Neural cell (in vitro differentiated cells): ENCODE measurements at regions not wholly inside any gene's neighbourhood (a gene's known extent, or its start where the extent isn't known, plus 50 kb on each side); places are given as distances from the start of the nearest gene placed in this dataset.

Experiments used
- H2AFZ ChIP-seq: fragments of 200-600, 300-800 bp; sonication (generic), shearing (Covaris generic); 2 replicates; pipeline ENCODE4 v1.6.0; 2014; ENCODE audit warnings: low read depth, mild to moderate bottlenecking, antibody characterized with exemption, low read length, moderate library complexity
- H3F3A ChIP-seq: fragments of 200-600 bp; shearing (Covaris generic); 2 replicates; pipeline ENCODE4 v1.6.1; 2016; ENCODE audit warnings: mild to moderate bottlenecking, moderate library complexity, mixed read lengths, antibody characterized with exemption, low read length; ENCODE audit not compliant: insufficient read depth, poor library complexity, severe bottlenecking
- H3K27ac ChIP-seq: fragments of 200-600, 300-800 bp; sonication (generic), shearing (Covaris generic); 2 replicates; pipeline ENCODE4 v1.5.1; 2014; ENCODE audit warnings: mild to moderate bottlenecking, low read length, moderate library complexity
- H3K27me3 ChIP-seq: fragments of 300-800, 200-600 bp; sonication (generic), shearing (Covaris generic); 2 replicates; pipeline ENCODE4 v1.6.0; 2014; ENCODE audit warnings: mild to moderate bottlenecking, low read depth, low read length, moderate library complexity; ENCODE audit not compliant: insufficient read depth
- H3K36me3 ChIP-seq: fragments of 300-800, 200-600 bp; sonication (generic), shearing (Covaris generic); 2 replicates; pipeline ENCODE4 v1.5.1; 2014; ENCODE audit warnings: mild to moderate bottlenecking, antibody characterized with exemption, low read length, moderate library complexity; ENCODE audit not compliant: insufficient read depth
- H3K4me2 ChIP-seq: fragments of 300-800, 200-600 bp; sonication (generic), shearing (Covaris generic); 2 replicates; pipeline ENCODE4 v1.6.0; 2014; ENCODE audit warnings: mild to moderate bottlenecking, low read length
- H3K4me3 ChIP-seq: fragments of 300-800, 200-600 bp; sonication (generic), shearing (Covaris generic); 2 replicates; pipeline ENCODE4 v1.5.1; 2014; ENCODE audit warnings: mild to moderate bottlenecking, low read length, moderate library complexity
- H3K79me2 ChIP-seq: fragments of 200-600 bp; shearing (Covaris generic); replicated peaks from 2 replicates; pipeline ENCODE4 v1.6.0; 2014; ENCODE audit warnings: mild to moderate bottlenecking, low read length, moderate library complexity; ENCODE audit not compliant: insufficient read depth
- H3K9ac ChIP-seq: fragments of 300-800, 200-600 bp; sonication (generic), shearing (Covaris generic); 2 replicates; pipeline ENCODE4 v1.6.1; 2016; ENCODE audit warnings: mild to moderate bottlenecking, low read length, mixed read lengths
- H3K9me2 ChIP-seq: fragments of 200-600 bp; shearing (Covaris generic); 2 replicates; pipeline ENCODE4 v1.6.1; 2016; ENCODE audit warnings: mild to moderate bottlenecking, low read length, mixed read lengths; ENCODE audit not compliant: insufficient read depth
- H3K9me3 ChIP-seq: fragments of 200-600, 300-800 bp; sonication (generic), shearing (Covaris generic); 2 replicates; pipeline ENCODE4 v1.6.1; 2016; ENCODE audit warnings: mild to moderate bottlenecking, mixed run types, low read length, moderate library complexity, mixed read lengths
- H4K20me1 ChIP-seq: fragments of 200-600 bp; shearing (Covaris generic); 2 replicates; pipeline ENCODE4 v1.6.1; 2016; ENCODE audit warnings: mild to moderate bottlenecking, mixed run types; ENCODE audit not compliant: insufficient read depth
- CTCF ChIP-seq: fragments of 450-650 bp; IDR thresholded peaks from 2 replicates; pipeline ENCODE4 v1.5.1; 2014; ENCODE audit warnings: antibody characterized with exemption, mild to moderate bottlenecking, moderate library complexity; ENCODE audit not compliant: poor library complexity, severe bottlenecking
- EP300 ChIP-seq: fragments of 450-650 bp; conservative IDR thresholded peaks from 2 replicates; pipeline ENCODE4 v1.6.1; 2014; ENCODE audit warnings: antibody characterized with exemption, mild to moderate bottlenecking, moderate library complexity; ENCODE audit not compliant: poor library complexity, severe bottlenecking
- EZH2 ChIP-seq: fragments of 200-600, 300-800 bp; shearing (Covaris generic), sonication (generic); IDR thresholded peaks from 2 replicates; pipeline ENCODE4 v1.6.1; 2014; ENCODE audit warnings: antibody characterized with exemption, low read length, borderline replicate concordance, mild to moderate bottlenecking; ENCODE audit not compliant: insufficient read depth, poor library complexity, severe bottlenecking
- MXI1 ChIP-seq: fragments of 450-650 bp; conservative IDR thresholded peaks from 2 replicates; pipeline ENCODE4 v1.6.1; 2014; ENCODE audit warnings: antibody characterized with exemption, mild to moderate bottlenecking; ENCODE audit not compliant: poor library complexity, severe bottlenecking
- POLR2AphosphoS5 ChIP-seq: IDR thresholded peaks from 2 replicates; pipeline ENCODE4 v1.6.1; 2012
- RAD21 ChIP-seq: fragments of 450-650 bp; conservative IDR thresholded peaks from 2 replicates; pipeline ENCODE4 v1.6.1; 2014; ENCODE audit warnings: antibody characterized with exemption, mild to moderate bottlenecking, moderate library complexity
- REST ChIP-seq: IDR thresholded peaks from 2 replicates; pipeline ENCODE4 v1.6.1; 2012; ENCODE audit warnings: borderline replicate concordance
- SMC3 ChIP-seq: fragments of 450-650 bp; conservative IDR thresholded peaks from 2 replicates; pipeline ENCODE4 v1.6.1; 2014; ENCODE audit warnings: antibody characterized with exemption, mild to moderate bottlenecking, moderate library complexity; ENCODE audit not compliant: poor library complexity
- TAF1 ChIP-seq: IDR thresholded peaks from 2 replicates; pipeline ENCODE4 v1.6.1; 2012; ENCODE audit warnings: low read depth

GRCh38 chr9:88663771-88664419 is 128.9 kb downstream of the NXNL2 start:
- H3F3A ChIP-seq, result no peaks in the 10 kb centered on the region

GRCh38 chr9:88664773-88665172 is 129.8 kb downstream of the NXNL2 start:
- H2AFZ ChIP-seq, result no peak overlapping the region
- H3F3A ChIP-seq, result no peaks in the 10 kb centered on the region
- H3K79me2 ChIP-seq, result no peaks in the 10 kb centered on the region
- no peak overlapping the region for H3K9ac ChIP-seq
- no peak overlapping the region for H3K27ac ChIP-seq
- no peaks in the 10 kb centered on the region for H3K9me3 ChIP-seq
- H4K20me1 ChIP-seq, result no peaks in the 10 kb centered on the region
- H3K36me3 ChIP-seq, result no peaks in the 10 kb centered on the region
- H3K27me3 ChIP-seq, result no peaks in the 10 kb centered on the region
- H3K4me2 ChIP-seq, result no peak overlapping the region
- no peaks in the 10 kb centered on the region for H3K9me2 ChIP-seq
- H3K4me3 ChIP-seq, result no peak overlapping the region
- TF ChIP-seq RAD21 (no peak), EZH2 (no peak), EP300 (no peak), TAF1 (no peak), REST (no peak)

More at GRCh38 chr9:88663771-88664419, 128.9 kb downstream of the NXNL2 start:
- no peak for TF ChIP-seq REST
- no peak for TF ChIP-seq TAF1
- no peak for TF ChIP-seq EP300
- no peak for TF ChIP-seq CTCF
- TF ChIP-seq EZH2, result no peak
- TF ChIP-seq SMC3, result no peak
- no peak for TF ChIP-seq RAD21
- TF ChIP-seq MXI1, result no peak
- TF ChIP-seq POLR2AphosphoS5, result no peak
- no peaks in the 10 kb centered on the region for H3K9me2 ChIP-seq
- H3K27ac ChIP-seq, result no peak overlapping the region
- H3K9me3 ChIP-seq, result no peaks in the 10 kb centered on the region
- no peaks in the 10 kb centered on the region for H3K36me3 ChIP-seq
- H3K4me2 ChIP-seq, result no peak overlapping the region
- H3K9ac ChIP-seq, result no peak overlapping the region
- H3K27me3 ChIP-seq, result no peaks in the 10 kb centered on the region
- H2AFZ ChIP-seq, result no peak overlapping the region
- H3K79me2 ChIP-seq, result no peaks in the 10 kb centered on the region
- no peaks in the 10 kb centered on the region for H4K20me1 ChIP-seq
- H3K4me3 ChIP-seq, result no peak overlapping the region
